BLaER1 treated with 17β-estradiol and CSF1 and Interleukin-3, amounts not matched to agents 10 nM and 100 nM (cell line): ENCODE measurements at regions not wholly inside any gene's neighbourhood (a gene's known extent, or its start where the extent isn't known, plus 50 kb on each side); places are given as distances from the start of the nearest gene placed in this dataset.

Experiments
- H3K27ac ChIP-seq, 11 experiments: shearing (Covaris generic); formaldehyde crosslinking; 2 replicates each; pipeline ENCODE4 v1.8.1; 2022
- H3K27me3 ChIP-seq, 11 experiments: shearing (Covaris generic); formaldehyde crosslinking; 2 replicates each; pipeline ENCODE4 v1.8.1; 2022
- H3K36me3 ChIP-seq, 11 experiments: shearing (Covaris generic); formaldehyde crosslinking; 2 replicates each; pipeline ENCODE4 v1.8.1; 2022
- H3K4me1 ChIP-seq, 10 experiments: shearing (Covaris generic); formaldehyde crosslinking; 2 replicates each; pipeline ENCODE4 v1.8.1; 2022
- H3K4me2 ChIP-seq, 11 experiments: shearing (Covaris generic); formaldehyde crosslinking; 2 replicates each; pipeline ENCODE4 v1.8.1; 2022
- H3K4me3 ChIP-seq, 10 experiments: shearing (Covaris generic); formaldehyde crosslinking; 2 replicates each; pipeline ENCODE4 v1.8.1; 2022
- H3K9ac ChIP-seq, 11 experiments: shearing (Covaris generic); formaldehyde crosslinking; 2 replicates each; pipeline ENCODE4 v1.8.1; 2022
- H3K9me3 ChIP-seq, 11 experiments: shearing (Covaris generic); formaldehyde crosslinking; replicated peaks in 1 of 11; 2 replicates each; pipeline ENCODE4 v1.8.1; 2022
- H4K20me1 ChIP-seq, 11 experiments: shearing (Covaris generic); formaldehyde crosslinking; 2 replicates each; pipeline ENCODE4 v1.8.1; 2022
- Cebpa-rat ChIP-seq, 11 experiments: shearing (Covaris generic); IDR thresholded peaks; 2 replicates each; pipeline ENCODE4 v1.8.1; 2022

- Histone ChIP-seq H4K20me1 (no peaks in the 10 kb centered on the region), H3K9ac (no peak overlapping the region), H3K27ac (no peak overlapping the region), H3K9me3 (no peaks in the 10 kb centered on the region), H3K4me1 (peaks cover 0 to 5% (median 0%) of the 10 kb centered on the region in 10 experiments; a peak in 1 of 20 replicates), H3K27me3 (no peaks in the 10 kb centered on the region), H3K36me3 (no peaks in the 10 kb centered on the region), H3K4me3 (no peak overlapping the region), H3K4me2 (no peak overlapping the region)
- no peak for TF ChIP-seq Cebpa-rat (IDR thresholded peaks at IDR 0.05)
Measured at GRCh38 chr16:86771506-86772460, 193.4 kb downstream of the FOXL1 start.

- no peaks in the 10 kb centered on the region for H4K20me1 ChIP-seq
- H3K4me2 ChIP-seq = no peak overlapping the region
- no peak overlapping the region for H3K9ac ChIP-seq
- no peaks in the 10 kb centered on the region for H3K27me3 ChIP-seq
- H3K9me3 ChIP-seq = no peaks in the 10 kb centered on the region
- no peaks in the 10 kb centered on the region for H3K36me3 ChIP-seq
- no peak overlapping the region for H3K4me3 ChIP-seq
- TF ChIP-seq Cebpa-rat (IDR thresholded peaks at IDR 0.05) = no peak
- no peak overlapping the region for H3K27ac ChIP-seq
- H3K4me1 ChIP-seq = peaks cover 0 to 5% (median 0%) of the 10 kb centered on the region in 10 experiments; a peak in 1 of 20 replicates
Measured at GRCh38 chr16:86772671-86773353, 194.5 kb downstream of the FOXL1 start.

GRCh38 chr16:86773354-86773715, 195.0 kb downstream of the FOXL1 start:
- H3K27ac ChIP-seq = no peak overlapping the region
- no peaks in the 10 kb centered on the region for H3K27me3 ChIP-seq

GRCh38 chr16:86774931-86775330, 196.6 kb downstream of the FOXL1 start:
- Histone ChIP-seq H3K36me3 (no peaks in the 10 kb centered on the region), H3K27me3 (no peaks in the 10 kb centered on the region), H3K4me2 (no peak overlapping the region), H3K9me3 (no peaks in the 10 kb centered on the region), H3K9ac (no peak overlapping the region), H3K4me3 (no peak overlapping the region), H3K4me1 (peaks cover 0 to 5% (median 0%) of the 10 kb centered on the region in 10 experiments; a peak in 1 of 20 replicates), H4K20me1 (no peaks in the 10 kb centered on the region), H3K27ac (no peak overlapping the region)
- no peak for TF ChIP-seq Cebpa-rat (IDR thresholded peaks at IDR 0.05)

More at GRCh38 chr16:86773354-86773715, 195.0 kb downstream of the FOXL1 start:
- peaks cover 0 to 5% (median 0%) of the 10 kb centered on the region in 10 experiments; a peak in 1 of 20 replicates for H3K4me1 ChIP-seq
- no peaks in the 10 kb centered on the region for H3K9me3 ChIP-seq
- no peaks in the 10 kb centered on the region for H4K20me1 ChIP-seq
- no peak overlapping the region for H3K4me3 ChIP-seq
- H3K9ac ChIP-seq = no peak overlapping the region
- no peaks in the 10 kb centered on the region for H3K36me3 ChIP-seq
- no peak for TF ChIP-seq Cebpa-rat (IDR thresholded peaks at IDR 0.05)
- H3K4me2 ChIP-seq = no peak overlapping the region

- no peak for TF ChIP-seq Cebpa-rat (IDR thresholded peaks at IDR 0.05)
- H3K9ac ChIP-seq = no peak overlapping the region
Measured at GRCh38 chr16:86775511-86775921, 197.2 kb downstream of the FOXL1 start.

GRCh38 chr16:86777381-86777946, 199.1 kb downstream of the FOXL1 start:
- TF ChIP-seq Cebpa-rat (IDR thresholded peaks at IDR 0.05) = no peak
- Histone ChIP-seq H3K9me3 (no peaks in the 10 kb centered on the region), H3K4me2 (no peak overlapping the region), H4K20me1 (no peaks in the 10 kb centered on the region), H3K27me3 (no peaks in the 10 kb centered on the region), H3K36me3 (no peaks in the 10 kb centered on the region), H3K9ac (no peak overlapping the region), H3K4me1 (peaks cover 0 to 5% (median 0%) of the 10 kb centered on the region in 10 experiments; a peak in 1 of 20 replicates), H3K4me3 (no peak overlapping the region), H3K27ac (no peak overlapping the region)

More at GRCh38 chr16:86775511-86775921, 197.2 kb downstream of the FOXL1 start:
- no peak overlapping the region for H3K4me3 ChIP-seq
- H3K27ac ChIP-seq = no peak overlapping the region
- H3K27me3 ChIP-seq = no peaks in the 10 kb centered on the region
- no peak overlapping the region for H3K4me2 ChIP-seq
- H4K20me1 ChIP-seq = no peaks in the 10 kb centered on the region
- peaks cover 0 to 5% (median 0%) of the 10 kb centered on the region in 10 experiments; a peak in 1 of 20 replicates for H3K4me1 ChIP-seq
- H3K36me3 ChIP-seq = no peaks in the 10 kb centered on the region
- no peaks in the 10 kb centered on the region for H3K9me3 ChIP-seq

GRCh38 chr16:86778108-86778745, 199.9 kb downstream of the FOXL1 start:
- no peaks in the 10 kb centered on the region for H3K27me3 ChIP-seq
- H3K4me2 ChIP-seq = no peak overlapping the region
- no peak overlapping the region for H3K9ac ChIP-seq
- no peak overlapping the region for H3K27ac ChIP-seq
- H3K4me3 ChIP-seq = no peak overlapping the region
- H4K20me1 ChIP-seq = no peaks in the 10 kb centered on the region
- no peaks in the 10 kb centered on the region for H3K36me3 ChIP-seq
- no peaks in the 10 kb centered on the region for H3K4me1 ChIP-seq
- no peak for TF ChIP-seq Cebpa-rat (IDR thresholded peaks at IDR 0.05)
- no peaks in the 10 kb centered on the region for H3K9me3 ChIP-seq

GRCh38 chr16:86778978-86779377, 200.6 kb downstream of the FOXL1 start:
- H3K4me1 ChIP-seq = no peaks in the 10 kb centered on the region
- no peaks in the 10 kb centered on the region for H3K36me3 ChIP-seq
- TF ChIP-seq Cebpa-rat (IDR thresholded peaks at IDR 0.05) = no peak
- H3K9me3 ChIP-seq = no peaks in the 10 kb centered on the region
- H3K27ac ChIP-seq = no peak overlapping the region
- no peak overlapping the region for H3K4me2 ChIP-seq
- H4K20me1 ChIP-seq = no peaks in the 10 kb centered on the region
- H3K27me3 ChIP-seq = no peaks in the 10 kb centered on the region
- H3K4me3 ChIP-seq = no peak overlapping the region
- no peak overlapping the region for H3K9ac ChIP-seq

- no peak for TF ChIP-seq Cebpa-rat (IDR thresholded peaks at IDR 0.05)
- no peaks in the 10 kb centered on the region for H3K4me1 ChIP-seq
- H3K9me3 ChIP-seq = no peaks in the 10 kb centered on the region
- no peaks in the 10 kb centered on the region for H3K36me3 ChIP-seq
- H3K27ac ChIP-seq = no peak overlapping the region
- no peak overlapping the region for H3K9ac ChIP-seq
- no peak overlapping the region for H3K4me2 ChIP-seq
- no peak overlapping the region for H3K4me3 ChIP-seq
- no peaks in the 10 kb centered on the region for H4K20me1 ChIP-seq
- H3K27me3 ChIP-seq = no peaks in the 10 kb centered on the region
Measured at GRCh38 chr16:86781046-86781445, 202.7 kb downstream of the FOXL1 start.
